SK-N-SH (cell line): ENCODE measurements at regions not wholly inside any gene's neighbourhood (a gene's known extent, or its start where the extent isn't known, plus 50 kb on each side); places are given as distances from the start of the nearest gene placed in this dataset.

ENCODE experiments used
- CTCF ChIA-PET: fragments of 300-600, 350-600 bp; formaldehyde crosslinking; extraction: SDS; loops from one replicate; lab custom pipeline; 2021; lab: Yijun Ruan, JAX
- POLR2A ChIA-PET: fragments of 350-600 bp; sonication (Branson Sonifier 250); formaldehyde crosslinking; extraction: SDS; loops from one replicate; lab custom pipeline; 2020; ENCODE audit warnings: antibody characterized with exemption, inconsistent platforms; lab: Yijun Ruan, JAX
- DNase-seq: peaks from one replicate; pipeline ENCODE4 v3.0.0; 2012
- H2AFZ ChIP-seq: fragments of 200-600 bp; sonication (generic); 2 replicates; pipeline ENCODE4 v1.8.1; 2016; ENCODE audit warnings: antibody characterized with exemption, mild to moderate bottlenecking, low read depth
- H3F3A ChIP-seq: fragments of 200-600 bp; sonication (generic); replicated peaks from 2 replicates; pipeline ENCODE3; 2016; ENCODE audit warnings: antibody characterized with exemption, mild to moderate bottlenecking; ENCODE audit not compliant: insufficient read depth
- H3K27ac ChIP-seq, 2 experiments: fragments of 200-500 bp in 1 of 2; fragments of 200-600 bp in 1 of 2; sonication (Bioruptor generic) in 1 of 2; sonication (generic), shearing (Covaris generic) in 1 of 2; 2 replicates each; pipeline versions ENCODE4 v1.5.1 to v1.6.1; 2014 to 2016; ENCODE audit warnings: low read depth in 2 of 2, inconsistent platforms in 1 of 2, low read length in 1 of 2, mild to moderate bottlenecking in 1 of 2, mixed read lengths in 1 of 2
- H3K27me3 ChIP-seq: fragments of 200-600 bp; sonication (generic), shearing (Covaris generic); 2 replicates; pipeline ENCODE4 v1.6.1; 2016; ENCODE audit warnings: mixed run types; ENCODE audit not compliant: insufficient read depth
- H3K36me3 ChIP-seq, 2 experiments: fragments of 200-500 bp in 1 of 2; fragments of 200-600 bp in 1 of 2; sonication (Bioruptor generic) in 1 of 2; sonication (generic) in 1 of 2; replicated peaks in 1 of 2; 2 replicates each; pipeline versions ENCODE3 to v1.5.1; 2014 to 2016; ENCODE audit warnings: low read length in 1 of 2, mild to moderate bottlenecking in 1 of 2; ENCODE audit not compliant: insufficient read depth in 2 of 2, control insufficient read depth in 1 of 2
- H3K4me1 ChIP-seq, 2 experiments: fragments of 200-500 bp in 1 of 2; fragments of 200-600 bp in 1 of 2; sonication (Bioruptor generic) in 1 of 2; sonication (generic), shearing (Covaris generic) in 1 of 2; 2 replicates each; pipeline versions ENCODE4 v1.5.1 to v1.6.1; 2014 to 2016; ENCODE audit warnings: low read depth in 1 of 2, low read length in 1 of 2, mixed run types in 1 of 2; ENCODE audit not compliant: insufficient read depth in 2 of 2, control insufficient read depth in 1 of 2
- H3K4me2 ChIP-seq: fragments of 200-600 bp; sonication (generic), shearing (Covaris generic); 2 replicates; pipeline ENCODE4 v1.6.1; 2017; ENCODE audit warnings: mixed run types
- H3K4me3 ChIP-seq, 2 experiments: fragments of 200-500 bp in 1 of 2; fragments of 200-600 bp in 1 of 2; sonication (Bioruptor generic) in 1 of 2; sonication (generic), shearing (Covaris generic) in 1 of 2; 2 replicates each; pipeline versions ENCODE4 v1.5.1 to v1.8.1; 2014 to 2016; ENCODE audit warnings: low read depth in 2 of 2, inconsistent platforms in 1 of 2, low read length in 1 of 2, mild to moderate bottlenecking in 1 of 2, mixed read lengths in 1 of 2, moderate library complexity in 1 of 2
- H3K79me2 ChIP-seq: fragments of 200-600 bp; sonication (generic); 2 replicates; pipeline ENCODE4 v1.8.1; 2017; ENCODE audit warnings: mild to moderate bottlenecking; ENCODE audit not compliant: insufficient read depth
- H3K9ac ChIP-seq: fragments of 200-600 bp; sonication (generic); 2 replicates; pipeline ENCODE4 v1.6.1; 2017; ENCODE audit warnings: mixed run types
- H3K9me2 ChIP-seq: fragments of 200-600 bp; sonication (generic); 2 replicates; pipeline ENCODE4 v1.6.1; 2017; ENCODE audit warnings: mixed run types
- H3K9me3 ChIP-seq: fragments of 200-600 bp; sonication (generic); 2 replicates; pipeline ENCODE4 v1.6.1; 2017; ENCODE audit warnings: mixed run types, mild to moderate bottlenecking, moderate library complexity
- H4K20me1 ChIP-seq: fragments of 200-600 bp; sonication (generic); 2 replicates; pipeline ENCODE4 v1.6.1; 2017; ENCODE audit warnings: mild to moderate bottlenecking, mixed run types; ENCODE audit not compliant: insufficient read depth
- CHD2 ChIP-seq: fragments of 150-350 bp; IDR thresholded peaks from 2 replicates; pipeline ENCODE4 v1.6.1; 2018; ENCODE audit warnings: low read length; ENCODE audit not compliant: partially characterized antibody
- ELF1 ChIP-seq: IDR thresholded peaks from 2 replicates; pipeline ENCODE4 v1.4.0; 2012
- EZH2phosphoT487 ChIP-seq: fragments of 200-600 bp; sonication (generic); IDR thresholded peaks from 2 replicates; pipeline ENCODE4 v1.6.1; 2017; ENCODE audit warnings: low read depth, mixed run types, mild to moderate bottlenecking, antibody characterized with exemption, moderate library complexity, borderline replicate concordance
- JUND ChIP-seq: IDR thresholded peaks from 2 replicates; pipeline ENCODE4 v1.4.0; 2012
- NRF1 ChIP-seq: IDR thresholded peaks from 2 replicates; pipeline ENCODE4 v1.6.1; 2012; ENCODE audit warnings: low read depth, mild to moderate bottlenecking, low read length
- RAD21 ChIP-seq: IDR thresholded peaks from 2 replicates; pipeline ENCODE4 v1.6.1; 2012; ENCODE audit warnings: mild to moderate bottlenecking, low read length
- REST ChIP-seq: IDR thresholded peaks from 2 replicates; pipeline ENCODE4 v1.6.1; 2012; ENCODE audit warnings: mild to moderate bottlenecking, low read depth, low read length, moderate library complexity
- RFX5 ChIP-seq: IDR thresholded peaks from 2 replicates; pipeline ENCODE4 v1.6.1; 2012; ENCODE audit warnings: mild to moderate bottlenecking, improper control_type of control experiment, low read length
- SMC3 ChIP-seq: IDR thresholded peaks from 2 replicates; pipeline ENCODE4 v1.6.1; 2012; ENCODE audit warnings: low read depth, low read length, improper control_type of control experiment
- TEAD4 ChIP-seq: IDR thresholded peaks from 2 replicates; pipeline ENCODE4 v1.4.0; 2012; ENCODE audit warnings: mild to moderate bottlenecking, borderline replicate concordance; ENCODE audit not compliant: insufficient read depth
- USF2 ChIP-seq: fragments of 150-350 bp; IDR thresholded peaks from 2 replicates; pipeline ENCODE4 v1.6.1; 2017; ENCODE audit warnings: antibody characterized with exemption, low read length, low read depth, borderline replicate concordance
- WGBS: methylation state at CpG from one replicate; pipeline ENCODE4 v1.1.6; 2017; ENCODE audit warnings: low lambda C conversion rate; 5-methylcytosine and 5-hydroxymethylcytosine counted together

GRCh38 chr10:10397906-10398305 is 619.8 kb upstream of the CELF2 start:
- Histone ChIP-seq H3K9me2 (no peaks in the 10 kb centered on the region), H4K20me1 (no peaks in the 10 kb centered on the region), H3K4me1 (no peaks in the 10 kb centered on the region), H3K36me3 (no peaks in the 10 kb centered on the region), H3K4me2 (no peak overlapping the region), H2AFZ (no peak overlapping the region), H3K4me3 (no peak overlapping the region), H3F3A (no peaks in the 10 kb centered on the region), H3K27me3 (no peaks in the 10 kb centered on the region), H3K79me2 (no peaks in the 10 kb centered on the region), H3K9ac (no peak overlapping the region), H3K9me3 (no peaks in the 10 kb centered on the region), H3K27ac (no peak overlapping the region)
- ChIA-PET CTCF (no interaction called here), POLR2A (no interaction called here)
- TF ChIP-seq REST (no peak), NRF1 (no peak), RAD21 (no peak), JUND (no peak), CHD2 (no peak), TEAD4 (no peak), ELF1 (no peak), SMC3 (no peak), USF2 (no peak), RFX5 (no peak)
- DNase-seq = no peak

GRCh38 chr10:10403762-10404161 is 613.9 kb upstream of the CELF2 start:
- H4K20me1 ChIP-seq = no peaks in the 10 kb centered on the region
- no peaks in the 10 kb centered on the region for H3K4me1 ChIP-seq
- WGBS = 10% methylated on average over 1 of the region's 1 CpG
- H3K9me2 ChIP-seq = no peaks in the 10 kb centered on the region
- H3K9ac ChIP-seq = no peak overlapping the region
- H2AFZ ChIP-seq = no peak overlapping the region
- H3F3A ChIP-seq = no peaks in the 10 kb centered on the region
- TF ChIP-seq TEAD4 = no peak
- TF ChIP-seq EZH2phosphoT487 = no peak
- H3K4me3 ChIP-seq = no peak overlapping the region
- no peak overlapping the region for H3K4me2 ChIP-seq
- H3K36me3 ChIP-seq = no peaks in the 10 kb centered on the region
- DNase-seq = no peak
- ChIA-PET CTCF (no interaction called here), POLR2A (no interaction called here)
- no peak overlapping the region for H3K27ac ChIP-seq
- H3K27me3 ChIP-seq = no peaks in the 10 kb centered on the region
- no peaks in the 10 kb centered on the region for H3K79me2 ChIP-seq
- H3K9me3 ChIP-seq = no peaks in the 10 kb centered on the region
